Neural cell (in vitro differentiated cells): ENCODE measurements at regions not wholly inside any gene's neighbourhood (a gene's known extent, or its start where the extent isn't known, plus 50 kb on each side); places are given as distances from the start of the nearest gene placed in this dataset.

Experiments
- H2AFZ ChIP-seq: fragments of 200-600, 300-800 bp; sonication (generic), shearing (Covaris generic); 2 replicates; pipeline ENCODE4 v1.6.0; 2014; ENCODE audit warnings: low read depth, mild to moderate bottlenecking, antibody characterized with exemption, low read length, moderate library complexity
- H3F3A ChIP-seq: fragments of 200-600 bp; shearing (Covaris generic); 2 replicates; pipeline ENCODE4 v1.6.1; 2016; ENCODE audit warnings: mild to moderate bottlenecking, moderate library complexity, mixed read lengths, antibody characterized with exemption, low read length; ENCODE audit not compliant: insufficient read depth, poor library complexity, severe bottlenecking
- H3K27ac ChIP-seq: fragments of 200-600, 300-800 bp; sonication (generic), shearing (Covaris generic); 2 replicates; pipeline ENCODE4 v1.5.1; 2014; ENCODE audit warnings: mild to moderate bottlenecking, low read length, moderate library complexity
- H3K27me3 ChIP-seq: fragments of 300-800, 200-600 bp; sonication (generic), shearing (Covaris generic); 2 replicates; pipeline ENCODE4 v1.6.0; 2014; ENCODE audit warnings: mild to moderate bottlenecking, low read depth, low read length, moderate library complexity; ENCODE audit not compliant: insufficient read depth
- H3K36me3 ChIP-seq: fragments of 300-800, 200-600 bp; sonication (generic), shearing (Covaris generic); 2 replicates; pipeline ENCODE4 v1.5.1; 2014; ENCODE audit warnings: mild to moderate bottlenecking, antibody characterized with exemption, low read length, moderate library complexity; ENCODE audit not compliant: insufficient read depth
- H3K4me2 ChIP-seq: fragments of 300-800, 200-600 bp; sonication (generic), shearing (Covaris generic); 2 replicates; pipeline ENCODE4 v1.6.0; 2014; ENCODE audit warnings: mild to moderate bottlenecking, low read length
- H3K4me3 ChIP-seq: fragments of 300-800, 200-600 bp; sonication (generic), shearing (Covaris generic); 2 replicates; pipeline ENCODE4 v1.5.1; 2014; ENCODE audit warnings: mild to moderate bottlenecking, low read length, moderate library complexity
- H3K79me2 ChIP-seq: fragments of 200-600 bp; shearing (Covaris generic); replicated peaks from 2 replicates; pipeline ENCODE4 v1.6.0; 2014; ENCODE audit warnings: mild to moderate bottlenecking, low read length, moderate library complexity; ENCODE audit not compliant: insufficient read depth
- H3K9ac ChIP-seq: fragments of 300-800, 200-600 bp; sonication (generic), shearing (Covaris generic); 2 replicates; pipeline ENCODE4 v1.6.1; 2016; ENCODE audit warnings: mild to moderate bottlenecking, low read length, mixed read lengths
- H3K9me2 ChIP-seq: fragments of 200-600 bp; shearing (Covaris generic); 2 replicates; pipeline ENCODE4 v1.6.1; 2016; ENCODE audit warnings: mild to moderate bottlenecking, low read length, mixed read lengths; ENCODE audit not compliant: insufficient read depth
- H3K9me3 ChIP-seq: fragments of 200-600, 300-800 bp; sonication (generic), shearing (Covaris generic); 2 replicates; pipeline ENCODE4 v1.6.1; 2016; ENCODE audit warnings: mild to moderate bottlenecking, mixed run types, low read length, moderate library complexity, mixed read lengths
- H4K20me1 ChIP-seq: fragments of 200-600 bp; shearing (Covaris generic); 2 replicates; pipeline ENCODE4 v1.6.1; 2016; ENCODE audit warnings: mild to moderate bottlenecking, mixed run types; ENCODE audit not compliant: insufficient read depth
- EP300 ChIP-seq: fragments of 450-650 bp; conservative IDR thresholded peaks from 2 replicates; pipeline ENCODE4 v1.6.1; 2014; ENCODE audit warnings: antibody characterized with exemption, mild to moderate bottlenecking, moderate library complexity; ENCODE audit not compliant: poor library complexity, severe bottlenecking
- EZH2 ChIP-seq: fragments of 200-600, 300-800 bp; shearing (Covaris generic), sonication (generic); IDR thresholded peaks from 2 replicates; pipeline ENCODE4 v1.6.1; 2014; ENCODE audit warnings: antibody characterized with exemption, low read length, borderline replicate concordance, mild to moderate bottlenecking; ENCODE audit not compliant: insufficient read depth, poor library complexity, severe bottlenecking
- MXI1 ChIP-seq: fragments of 450-650 bp; conservative IDR thresholded peaks from 2 replicates; pipeline ENCODE4 v1.6.1; 2014; ENCODE audit warnings: antibody characterized with exemption, mild to moderate bottlenecking; ENCODE audit not compliant: poor library complexity, severe bottlenecking
- POLR2AphosphoS5 ChIP-seq: IDR thresholded peaks from 2 replicates; pipeline ENCODE4 v1.6.1; 2012
- RAD21 ChIP-seq: fragments of 450-650 bp; conservative IDR thresholded peaks from 2 replicates; pipeline ENCODE4 v1.6.1; 2014; ENCODE audit warnings: antibody characterized with exemption, mild to moderate bottlenecking, moderate library complexity
- SMC3 ChIP-seq: fragments of 450-650 bp; conservative IDR thresholded peaks from 2 replicates; pipeline ENCODE4 v1.6.1; 2014; ENCODE audit warnings: antibody characterized with exemption, mild to moderate bottlenecking, moderate library complexity; ENCODE audit not compliant: poor library complexity
- TAF1 ChIP-seq: IDR thresholded peaks from 2 replicates; pipeline ENCODE4 v1.6.1; 2012; ENCODE audit warnings: low read depth
- TF ChIP-seq, protein P1 (sequence below): fragments of 450-650 bp; IDR thresholded peaks from 2 replicates; pipeline ENCODE4 v1.5.1; 2014; ENCODE audit warnings: antibody characterized with exemption, mild to moderate bottlenecking, moderate library complexity; ENCODE audit not compliant: poor library complexity, severe bottlenecking
- TF ChIP-seq, protein P2 (sequence below): IDR thresholded peaks from 2 replicates; pipeline ENCODE4 v1.6.1; 2012; ENCODE audit warnings: borderline replicate concordance

DNA sequence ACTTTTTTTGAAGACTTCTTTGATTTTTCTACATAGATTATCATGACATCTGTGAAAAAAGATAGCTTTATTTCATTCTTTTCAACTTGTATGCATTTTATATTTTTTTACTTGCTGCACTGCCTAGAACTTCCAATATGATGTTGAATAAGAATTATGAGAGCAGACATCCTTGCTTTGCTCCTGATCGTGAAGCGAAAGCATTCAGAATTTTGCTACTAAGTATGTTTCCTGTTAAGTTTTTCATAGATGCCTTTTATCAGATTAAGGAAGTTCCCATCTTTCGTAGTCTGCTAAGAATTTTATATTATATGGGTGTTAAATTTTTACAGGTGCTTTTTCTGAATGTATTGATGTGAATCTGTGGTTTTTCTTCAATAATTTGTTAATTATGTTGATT, 163.4 kb upstream of the GADL1 start:
- H3K27ac ChIP-seq = no peak overlapping the region
- no peak overlapping the region for H3K4me3 ChIP-seq
- no peaks in the 10 kb centered on the region for H3K79me2 ChIP-seq
- no peaks in the 10 kb centered on the region for H3K27me3 ChIP-seq
- no peak overlapping the region for H2AFZ ChIP-seq
- no peaks in the 10 kb centered on the region for H3K9me2 ChIP-seq
- H4K20me1 ChIP-seq = no peaks in the 10 kb centered on the region
- no peak overlapping the region for H3K4me2 ChIP-seq
- no peaks in the 10 kb centered on the region for H3K36me3 ChIP-seq
- H3F3A ChIP-seq = no peaks in the 10 kb centered on the region
- TF ChIP-seq, protein P1, sequence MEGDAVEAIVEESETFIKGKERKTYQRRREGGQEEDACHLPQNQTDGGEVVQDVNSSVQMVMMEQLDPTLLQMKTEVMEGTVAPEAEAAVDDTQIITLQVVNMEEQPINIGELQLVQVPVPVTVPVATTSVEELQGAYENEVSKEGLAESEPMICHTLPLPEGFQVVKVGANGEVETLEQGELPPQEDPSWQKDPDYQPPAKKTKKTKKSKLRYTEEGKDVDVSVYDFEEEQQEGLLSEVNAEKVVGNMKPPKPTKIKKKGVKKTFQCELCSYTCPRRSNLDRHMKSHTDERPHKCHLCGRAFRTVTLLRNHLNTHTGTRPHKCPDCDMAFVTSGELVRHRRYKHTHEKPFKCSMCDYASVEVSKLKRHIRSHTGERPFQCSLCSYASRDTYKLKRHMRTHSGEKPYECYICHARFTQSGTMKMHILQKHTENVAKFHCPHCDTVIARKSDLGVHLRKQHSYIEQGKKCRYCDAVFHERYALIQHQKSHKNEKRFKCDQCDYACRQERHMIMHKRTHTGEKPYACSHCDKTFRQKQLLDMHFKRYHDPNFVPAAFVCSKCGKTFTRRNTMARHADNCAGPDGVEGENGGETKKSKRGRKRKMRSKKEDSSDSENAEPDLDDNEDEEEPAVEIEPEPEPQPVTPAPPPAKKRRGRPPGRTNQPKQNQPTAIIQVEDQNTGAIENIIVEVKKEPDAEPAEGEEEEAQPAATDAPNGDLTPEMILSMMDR = no peak
- TF ChIP-seq MXI1 (no peak), SMC3 (no peak), RAD21 (no peak)
- H3K9ac ChIP-seq = no peak overlapping the region
- no peaks in the 10 kb centered on the region for H3K9me3 ChIP-seq

DNA sequence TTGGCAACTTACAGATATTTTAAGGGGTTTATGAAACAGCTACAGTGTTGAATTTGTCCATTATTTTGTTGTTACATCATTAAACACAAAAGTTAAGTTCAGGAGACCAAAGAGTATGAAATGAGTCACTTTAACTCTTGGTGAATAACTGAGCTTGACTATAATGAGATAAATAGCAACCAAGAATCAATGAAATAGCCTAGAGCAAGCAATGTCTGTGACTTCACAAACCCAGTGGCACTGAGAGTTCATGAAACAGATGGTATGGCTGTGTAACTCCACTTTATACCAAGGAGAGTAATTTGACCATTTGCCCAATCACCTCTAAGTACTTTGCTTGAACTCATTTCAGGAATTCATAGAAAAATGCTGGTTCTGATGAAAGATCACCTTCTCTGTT, 169.6 kb upstream of the GADL1 start:
- no peak overlapping the region for H2AFZ ChIP-seq
- no peaks in the 10 kb centered on the region for H3K27me3 ChIP-seq
- no peak overlapping the region for H3K4me2 ChIP-seq
- no peak overlapping the region for H3K9ac ChIP-seq
- no peaks in the 10 kb centered on the region for H3K9me2 ChIP-seq
- no peaks in the 10 kb centered on the region for H4K20me1 ChIP-seq
- H3K27ac ChIP-seq = no peak overlapping the region
- no peaks in the 10 kb centered on the region for H3K36me3 ChIP-seq
- no peaks in the 10 kb centered on the region for H3F3A ChIP-seq
- H3K9me3 ChIP-seq = no peaks in the 10 kb centered on the region
- no peaks in the 10 kb centered on the region for H3K79me2 ChIP-seq
- no peak overlapping the region for H3K4me3 ChIP-seq
- TF ChIP-seq EZH2 (no peak), RAD21 (no peak), SMC3 (no peak), POLR2AphosphoS5 (no peak), TAF1 (no peak), EP300 (no peak), MXI1 (no peak)
- TF ChIP-seq, protein P1 = no peak
- TF ChIP-seq, protein P2, sequence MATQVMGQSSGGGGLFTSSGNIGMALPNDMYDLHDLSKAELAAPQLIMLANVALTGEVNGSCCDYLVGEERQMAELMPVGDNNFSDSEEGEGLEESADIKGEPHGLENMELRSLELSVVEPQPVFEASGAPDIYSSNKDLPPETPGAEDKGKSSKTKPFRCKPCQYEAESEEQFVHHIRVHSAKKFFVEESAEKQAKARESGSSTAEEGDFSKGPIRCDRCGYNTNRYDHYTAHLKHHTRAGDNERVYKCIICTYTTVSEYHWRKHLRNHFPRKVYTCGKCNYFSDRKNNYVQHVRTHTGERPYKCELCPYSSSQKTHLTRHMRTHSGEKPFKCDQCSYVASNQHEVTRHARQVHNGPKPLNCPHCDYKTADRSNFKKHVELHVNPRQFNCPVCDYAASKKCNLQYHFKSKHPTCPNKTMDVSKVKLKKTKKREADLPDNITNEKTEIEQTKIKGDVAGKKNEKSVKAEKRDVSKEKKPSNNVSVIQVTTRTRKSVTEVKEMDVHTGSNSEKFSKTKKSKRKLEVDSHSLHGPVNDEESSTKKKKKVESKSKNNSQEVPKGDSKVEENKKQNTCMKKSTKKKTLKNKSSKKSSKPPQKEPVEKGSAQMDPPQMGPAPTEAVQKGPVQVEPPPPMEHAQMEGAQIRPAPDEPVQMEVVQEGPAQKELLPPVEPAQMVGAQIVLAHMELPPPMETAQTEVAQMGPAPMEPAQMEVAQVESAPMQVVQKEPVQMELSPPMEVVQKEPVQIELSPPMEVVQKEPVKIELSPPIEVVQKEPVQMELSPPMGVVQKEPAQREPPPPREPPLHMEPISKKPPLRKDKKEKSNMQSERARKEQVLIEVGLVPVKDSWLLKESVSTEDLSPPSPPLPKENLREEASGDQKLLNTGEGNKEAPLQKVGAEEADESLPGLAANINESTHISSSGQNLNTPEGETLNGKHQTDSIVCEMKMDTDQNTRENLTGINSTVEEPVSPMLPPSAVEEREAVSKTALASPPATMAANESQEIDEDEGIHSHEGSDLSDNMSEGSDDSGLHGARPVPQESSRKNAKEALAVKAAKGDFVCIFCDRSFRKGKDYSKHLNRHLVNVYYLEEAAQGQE = no peak
